GM20431 (cell line): ENCODE measurements at regions not wholly inside any gene's neighbourhood (a gene's known extent, or its start where the extent isn't known, plus 50 kb on each side); places are given as distances from the start of the nearest gene placed in this dataset.

ENCODE experiments used
- in situ Hi-C: fragments of 300-500 bp; cut with MseI, MboI; formaldehyde crosslinking; loops from one replicate; pipeline ENCODE4 v1.15.0; 2020; ENCODE audit warnings: low sequenced_read_pairs; ENCODE audit not compliant: unreplicated experiment

DNA sequence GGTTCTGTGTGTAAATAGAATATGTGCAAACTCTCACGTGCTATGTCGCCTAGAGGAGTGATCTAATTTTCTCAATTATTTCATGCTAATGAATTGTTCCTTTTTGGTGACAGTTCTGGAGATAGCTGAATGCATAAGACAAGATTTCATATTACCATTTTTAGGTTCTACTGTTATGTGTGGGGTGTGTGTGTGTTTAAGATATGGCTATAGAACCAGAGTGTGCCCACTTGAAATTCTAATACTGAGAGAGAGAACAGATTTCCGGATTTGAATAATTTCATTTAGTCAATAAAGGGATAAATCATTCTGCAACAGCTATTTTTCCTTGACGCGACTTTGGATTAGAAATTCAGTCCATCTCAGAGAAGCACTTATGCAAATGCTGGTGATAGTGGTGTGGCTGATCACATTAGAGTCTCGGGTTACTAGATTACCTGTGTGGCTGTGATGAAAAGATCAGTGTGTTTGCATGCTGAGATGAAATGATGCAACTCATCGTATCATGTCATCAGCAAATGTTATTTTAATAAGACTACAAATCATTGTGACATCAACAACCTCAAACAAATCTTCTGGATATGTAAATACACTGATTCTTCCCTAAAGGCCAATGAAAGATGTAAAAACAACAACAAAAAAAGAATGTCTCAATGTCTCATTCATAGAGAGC, 415.9 kb downstream of the EPHA4 start:
- in situ Hi-C loops, result no loop called here

DNA sequence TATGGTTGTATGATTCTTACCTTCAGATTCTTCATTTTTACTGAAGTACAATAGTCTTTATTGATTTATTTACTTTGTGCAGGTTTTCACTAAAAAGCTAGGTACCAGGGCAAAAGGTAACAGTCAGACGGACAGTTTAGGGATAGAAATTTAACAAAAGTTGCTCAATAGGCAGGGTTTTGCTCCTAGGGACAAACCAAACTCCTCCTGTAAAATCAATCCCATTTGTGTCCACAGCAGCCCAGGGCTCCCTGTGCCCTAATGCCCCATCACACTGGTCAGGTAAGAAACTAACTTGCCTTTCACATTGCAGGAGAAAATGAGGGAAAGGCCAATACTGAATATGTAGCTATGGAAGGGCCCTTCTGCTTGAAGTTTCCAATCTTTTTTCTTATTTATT, 410.9 kb downstream of the EPHA4 start:
- in situ Hi-C loops, result no loop called here

GRCh38 chr2:221166292-221166691, 405.8 kb downstream of the EPHA4 start:
- in situ Hi-C loops, result no loop called here

GRCh38 chr2:221167561-221167960, 404.5 kb downstream of the EPHA4 start:
- in situ Hi-C loops, result no loop called here

DNA sequence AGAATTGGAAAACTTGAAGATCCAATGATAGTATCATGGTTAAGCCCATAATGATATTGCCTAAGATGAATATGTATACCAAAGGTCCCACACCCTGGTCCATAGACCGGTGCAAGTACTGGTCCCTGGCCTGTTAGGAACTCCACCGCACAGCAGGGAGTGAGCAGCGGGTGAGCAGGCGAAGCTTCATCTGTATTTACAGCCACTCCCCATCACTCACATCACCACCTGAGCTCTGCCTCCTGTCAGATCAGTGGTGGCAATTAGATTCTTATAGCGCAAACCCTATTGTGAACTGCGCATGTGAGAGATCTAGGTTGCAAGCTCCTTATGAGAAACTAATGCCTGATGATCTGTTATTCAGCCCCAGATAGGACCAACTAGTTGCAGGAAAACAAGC, 402.4 kb downstream of the EPHA4 start:
- in situ Hi-C loops, result no loop called here

DNA sequence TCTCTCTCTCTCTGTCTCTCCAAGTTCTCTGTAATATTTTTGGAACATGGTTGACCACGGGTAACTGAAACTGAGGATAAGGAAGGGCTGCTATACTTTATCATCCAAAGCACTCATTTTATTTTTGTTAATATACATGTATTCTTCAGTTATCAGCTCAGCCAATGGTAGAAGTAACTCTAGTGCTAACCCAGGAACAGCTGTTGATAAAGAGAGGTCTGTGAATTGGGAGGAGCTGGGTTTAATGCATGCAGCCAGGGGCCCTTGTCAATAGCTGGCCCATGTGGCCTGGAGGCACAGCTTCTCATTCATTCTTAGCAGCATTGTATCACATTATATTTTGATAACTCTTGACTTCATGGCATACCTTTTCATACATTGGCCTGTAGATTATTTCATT, 401.6 kb downstream of the EPHA4 start:
- in situ Hi-C loops, result no loop called here

GRCh38 chr2:221176667-221177066, 395.4 kb downstream of the EPHA4 start:
- in situ Hi-C loops, result no loop called here

- in situ Hi-C loops, result no loop called here
Observed at GRCh38 chr2:221178139-221178538, 394.0 kb downstream of the EPHA4 start.

- in situ Hi-C loops, result no loop called here
Observed at GRCh38 chr2:221186873-221187272, 385.2 kb downstream of the EPHA4 start.

DNA sequence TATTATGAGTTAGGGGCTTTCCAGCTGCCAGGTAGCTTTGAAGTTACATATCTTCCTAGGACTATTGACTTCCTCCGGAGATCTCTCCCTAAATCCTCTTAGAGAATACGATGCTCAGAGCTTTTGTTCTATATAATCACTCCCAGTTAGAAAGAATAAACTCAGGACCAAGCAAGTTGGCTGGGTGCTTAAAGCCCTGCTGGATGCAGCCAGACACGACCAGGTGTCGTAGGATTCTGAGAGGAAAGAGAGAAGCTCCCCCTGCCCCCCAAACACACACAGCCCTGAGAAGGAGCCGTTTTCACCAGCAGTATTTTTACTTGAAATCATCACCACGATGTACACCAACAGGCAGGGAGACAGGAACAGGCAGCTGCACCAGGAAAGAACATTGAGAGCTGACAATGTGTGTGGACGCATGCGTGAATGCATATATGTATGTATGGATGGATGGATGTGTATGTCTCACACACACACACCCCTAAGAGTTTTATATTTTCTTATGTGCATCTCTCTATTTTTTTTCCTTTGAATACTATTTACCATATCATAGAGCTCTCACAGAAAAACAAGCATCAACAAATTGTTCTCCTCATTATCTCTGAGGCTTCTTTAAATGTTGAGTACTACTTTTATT, 382.6 kb downstream of the EPHA4 start:
- in situ Hi-C loops, result no loop called here

DNA sequence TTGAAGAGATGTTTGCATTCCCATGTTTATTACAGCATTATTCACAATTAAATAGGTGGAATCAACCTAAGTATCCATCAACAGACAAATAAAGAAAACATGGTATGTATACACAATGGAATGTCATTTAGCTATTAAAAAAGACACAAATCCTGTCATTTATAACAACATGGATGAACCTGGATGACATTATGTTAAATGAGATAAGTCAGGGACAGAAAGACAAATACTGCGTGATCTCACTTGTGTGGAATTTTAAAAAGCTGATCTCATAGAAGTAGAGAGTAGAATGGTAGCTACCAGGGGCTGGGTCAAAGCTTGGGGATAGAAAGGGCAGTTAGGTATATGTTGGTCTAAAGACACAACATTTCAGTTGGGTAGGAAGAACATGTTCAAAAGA, 376.3 kb downstream of the EPHA4 start:
- in situ Hi-C loops, result no loop called here

DNA sequence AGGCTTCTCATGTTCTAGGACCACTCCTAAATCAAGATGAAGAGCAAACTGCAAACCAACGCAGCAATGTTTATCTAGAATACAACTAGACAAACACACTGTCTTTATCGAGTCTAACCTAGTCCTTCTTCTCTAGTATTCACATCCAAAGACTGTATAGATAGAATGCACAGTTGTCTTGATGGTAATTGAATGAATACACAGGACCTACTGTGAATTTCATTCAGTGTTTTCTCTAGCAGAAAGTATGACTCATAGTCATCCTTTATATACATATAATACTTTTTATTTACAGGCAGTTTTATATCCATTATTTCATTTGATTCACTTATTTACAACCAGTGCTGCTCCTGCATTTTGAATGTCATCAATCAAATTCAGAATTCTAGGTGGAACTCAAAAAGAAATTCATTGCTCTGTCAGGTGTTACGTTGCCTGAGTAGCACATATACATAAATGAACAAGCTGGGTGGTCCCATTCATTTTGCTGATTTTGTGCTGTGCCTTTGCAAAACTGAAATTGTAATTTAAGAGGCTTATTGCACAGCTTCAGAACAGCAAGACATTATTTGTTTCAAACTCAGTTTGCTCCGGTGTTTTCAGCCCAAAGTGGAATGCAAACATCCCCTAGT, 374.8 kb downstream of the EPHA4 start:
- in situ Hi-C loops, result no loop called here

DNA sequence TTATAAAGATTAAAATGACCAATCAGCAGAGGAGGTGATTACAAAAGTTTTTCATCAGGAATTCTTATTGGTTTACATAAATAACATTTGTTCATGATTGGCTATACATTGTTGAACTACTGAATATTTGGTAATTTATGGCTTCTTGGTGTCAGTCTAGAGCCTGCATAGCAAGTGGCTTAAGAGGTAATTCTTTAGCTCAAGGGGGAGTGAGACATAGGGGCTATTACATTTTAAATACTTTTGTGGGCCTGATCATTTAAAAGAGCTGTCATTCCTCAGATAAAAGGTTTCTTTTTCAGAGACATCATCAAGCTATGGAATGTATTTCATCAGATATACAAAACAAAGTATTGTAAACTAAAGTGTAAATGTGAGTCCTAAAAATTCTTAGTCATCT, 373.8 kb downstream of the EPHA4 start:
- in situ Hi-C loops, result no loop called here

DNA sequence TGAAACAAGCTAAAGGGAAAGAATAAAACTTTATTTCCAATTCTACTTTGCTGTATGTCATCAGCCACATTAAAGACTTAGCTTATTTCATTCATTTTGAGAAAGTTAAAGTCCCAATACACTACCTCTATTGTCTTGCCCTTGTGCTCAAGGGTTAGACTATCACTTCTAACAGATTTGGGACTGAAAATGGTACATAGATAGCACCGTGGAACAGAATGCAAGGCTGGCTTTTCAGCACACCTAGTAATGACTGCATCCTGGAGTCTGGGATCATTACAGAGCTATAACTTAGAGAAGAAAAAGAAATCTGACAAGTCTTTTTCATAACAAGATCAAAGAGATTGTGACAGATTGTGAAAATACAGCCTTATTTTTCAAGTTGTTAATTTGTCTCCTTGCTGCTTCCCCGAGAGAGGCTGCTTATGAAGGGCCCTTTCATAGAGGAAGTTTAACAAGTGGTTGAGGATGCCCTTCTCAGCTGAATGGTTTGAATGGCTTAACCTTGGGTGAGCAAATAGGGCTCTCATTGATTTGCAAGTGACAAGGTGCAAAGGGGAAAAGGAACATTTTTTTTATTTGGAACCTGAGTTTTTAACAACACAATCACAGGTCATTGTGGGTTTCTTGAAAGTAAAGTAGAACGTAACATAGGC, 371.8 kb downstream of the EPHA4 start:
- in situ Hi-C loops, result no loop called here

DNA sequence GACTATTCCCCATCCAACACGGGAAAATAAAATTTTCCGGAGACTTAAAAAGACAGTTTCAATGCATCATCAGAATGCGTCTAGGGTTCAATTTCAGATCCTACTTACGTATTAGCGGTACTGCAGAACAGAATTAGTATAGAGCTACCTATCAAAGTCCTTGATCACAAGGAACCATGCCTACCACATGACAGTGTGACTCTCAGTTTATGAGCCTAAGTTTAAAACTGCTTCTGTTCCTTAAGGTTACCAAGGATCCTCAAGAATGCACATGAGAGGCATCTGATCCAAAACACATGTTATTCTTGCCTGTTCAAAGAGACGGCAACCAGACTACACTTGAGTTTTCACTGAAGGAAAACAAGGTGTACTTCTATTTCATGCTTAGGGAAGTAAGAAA, 369.7 kb downstream of the EPHA4 start:
- in situ Hi-C loops, result no loop called here

DNA sequence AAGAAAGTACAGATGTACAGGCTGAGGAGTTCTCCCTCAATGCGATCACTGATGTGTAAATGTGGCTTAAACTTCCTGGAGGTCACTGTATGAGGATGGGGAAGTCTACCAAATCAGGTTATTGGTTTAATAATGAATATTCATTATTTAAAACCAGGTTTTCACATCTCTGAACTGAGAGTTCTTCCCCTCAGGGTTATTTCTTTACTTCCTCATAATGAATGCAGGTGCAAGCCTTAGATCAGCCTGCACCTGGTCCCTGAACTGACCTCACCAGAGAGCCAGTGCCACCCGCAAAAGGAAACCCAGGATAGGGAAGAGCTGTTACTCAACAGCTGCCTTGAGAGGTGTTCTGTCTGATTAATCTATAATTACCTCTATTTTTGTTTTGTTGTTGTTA, 369.0 kb downstream of the EPHA4 start:
- in situ Hi-C loops, result no loop called here

GRCh38 chr2:221203856-221204255, 368.2 kb downstream of the EPHA4 start:
- in situ Hi-C loops, result no loop called here

DNA sequence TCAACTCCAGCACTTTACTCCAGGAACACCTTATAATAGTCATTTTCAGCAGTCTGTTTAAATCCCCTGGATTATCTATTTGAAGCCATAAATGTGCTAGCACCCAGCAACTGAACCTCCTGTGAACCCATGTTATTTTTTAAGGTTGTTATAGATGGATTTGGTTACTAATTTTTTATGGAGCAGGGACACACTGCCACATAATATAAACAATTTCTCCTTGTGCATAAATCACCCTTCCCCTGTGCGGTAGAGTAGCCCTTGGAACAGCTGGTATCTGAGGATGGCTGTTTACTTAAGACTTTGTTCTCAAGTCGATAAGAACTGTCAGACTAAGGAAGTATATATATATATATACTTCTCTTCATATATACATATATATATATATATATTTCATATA, 367.4 kb downstream of the EPHA4 start:
- in situ Hi-C loops, result no loop called here

GRCh38 chr2:221205103-221205673, 366.9 kb downstream of the EPHA4 start:
- in situ Hi-C loops, result no loop called here

DNA sequence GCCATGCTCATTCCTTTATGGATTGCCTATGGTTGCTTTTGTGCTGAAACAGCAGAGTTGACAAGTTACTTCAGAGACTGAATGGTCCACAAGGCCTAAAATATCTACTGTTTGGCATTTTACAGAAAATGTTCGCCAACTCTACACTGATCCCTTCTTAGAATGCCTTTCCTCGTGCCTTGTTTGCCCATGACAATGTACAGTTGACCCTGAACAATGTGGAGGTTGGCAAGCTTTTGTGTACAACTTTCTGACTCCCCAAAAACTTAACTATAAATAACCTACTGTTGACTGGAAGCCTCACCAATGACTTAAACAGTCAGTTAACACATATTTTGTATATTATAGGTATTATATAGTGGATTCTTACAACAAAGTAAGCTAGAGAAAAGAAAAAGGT, 361.4 kb downstream of the EPHA4 start:
- in situ Hi-C loops, result no loop called here

DNA sequence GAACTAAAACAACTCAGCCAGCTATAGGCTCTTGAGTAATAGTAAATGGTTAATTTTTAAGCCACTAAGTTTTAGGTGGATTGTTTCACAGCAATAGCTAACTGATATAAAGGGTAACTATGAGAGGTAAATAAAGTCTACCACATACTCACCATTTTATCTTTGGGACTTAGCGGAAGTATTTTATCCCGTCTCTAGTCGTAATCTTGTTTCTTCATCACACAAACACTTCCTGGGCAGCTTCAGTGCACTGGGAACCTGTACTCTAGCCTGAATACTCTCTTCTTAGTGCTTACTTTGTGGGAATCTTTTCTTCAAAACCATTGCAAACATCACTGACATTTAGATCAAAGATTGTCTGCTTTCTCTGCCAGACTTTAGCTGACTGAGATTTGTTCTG, 360.5 kb downstream of the EPHA4 start:
- in situ Hi-C loops, result no loop called here
